Loucy (cell line): ENCODE measurements at regions not wholly inside any gene's neighbourhood (a gene's known extent, or its start where the extent isn't known, plus 50 kb on each side); places are given as distances from the start of the nearest gene placed in this dataset.

Experiments used
- CTCF ChIP-seq: fragments of 200-600 bp; sonication (generic); conservative IDR thresholded peaks from 2 replicates; pipeline ENCODE4 v1.5.1; 2014; ENCODE audit warnings: mild to moderate bottlenecking, antibody characterized with exemption, low read length
- EZH2phosphoT487 ChIP-seq: fragments of 200-600 bp; IDR thresholded peaks from 2 replicates; pipeline ENCODE4 v1.6.1; 2018; ENCODE audit warnings: antibody characterized with exemption, mild to moderate bottlenecking, moderate library complexity, borderline replicate concordance

- TF ChIP-seq CTCF (no peak), EZH2phosphoT487 (no peak)
Observed at GRCh38 chr2:52112141-52112540, 1080.2 kb upstream of the NRXN1 start.
